GM12878 (cell line): ENCODE measurements at regions not wholly inside any gene's neighbourhood (a gene's known extent, or its start where the extent isn't known, plus 50 kb on each side); places are given as distances from the start of the nearest gene placed in this dataset.

Experiments
- ATAC-seq: fragments of 200-7000 bp; cut with Tn5 transposase; 3 replicates; pipeline ENCODE4 v1.9.1; 2020; ENCODE audit warnings: mild to moderate bottlenecking, moderate library complexity
- BruUV-seq: library from RNA; stranded (reverse); fragments of 400-500 nt; replicated peaks from 2 replicates; lab custom pipeline; 2021; lab: Mats Ljungman, UMichigan
- CTCF ChIA-PET: fragments of 300-600 bp; sonication (Branson Sonifier 250); formaldehyde crosslinking; extraction: SDS; loops from one replicate; lab custom pipeline; 2021; ENCODE audit warnings: inconsistent platforms; lab: Yijun Ruan, JAX
- POLR2A ChIA-PET: fragments of 350-600 bp; formaldehyde crosslinking; extraction: SDS; loops from one replicate; lab custom pipeline; 2021; ENCODE audit warnings: inconsistent platforms; lab: Charles Lee
- RAD21 ChIA-PET: fragments of 300-600 bp; sonication (Branson Sonifier 250); formaldehyde crosslinking; loops from one replicate; lab custom pipeline; 2023; ENCODE audit warnings: antibody characterized with exemption; ENCODE audit not compliant: unreplicated experiment; lab: Charles Lee
- SMC1A ChIA-PET: fragments of 300-600 bp; sonication (Branson Sonifier 250); formaldehyde crosslinking; loops from one replicate; lab custom pipeline; 2023; ENCODE audit not compliant: unreplicated experiment, uncharacterized antibody; lab: Charles Lee
- DNase-seq: peaks from one replicate; pipeline ENCODE4 v3.0.0-alpha.2; 2011; ENCODE audit warnings: low read depth, low spot score
- FAIRE-seq: peaks from 3 replicates; lab custom pipeline; 2011; peaks lifted over from hg19 to GRCh38; lab: Jason Lieb, UNC
- H2AFZ ChIP-seq: 2 replicates; pipeline ENCODE4 v1.6.0; 2011; ENCODE audit warnings: low read depth, low read length, control low read depth; ENCODE audit not compliant: control insufficient read depth
- H3K27ac ChIP-seq: 2 replicates; pipeline ENCODE4 v1.5.1; 2011; ENCODE audit warnings: control low read depth; ENCODE audit not compliant: control insufficient read depth, insufficient read depth
- H3K27me3 ChIP-seq, 2 experiments: replicated peaks in 1 of 2; 2 replicates each; pipeline versions ENCODE4 v1.6.0 to v1.6.1; 2011; ENCODE audit warnings: low read length in 1 of 2; ENCODE audit not compliant: control insufficient read depth in 2 of 2, insufficient read depth in 2 of 2
- H3K36me3 ChIP-seq, 2 experiments: 2 replicates each; pipeline ENCODE4 v1.5.1; 2011; ENCODE audit warnings: low read length in 1 of 2; ENCODE audit not compliant: control insufficient read depth in 2 of 2, insufficient read depth in 2 of 2
- H3K4me1 ChIP-seq: 2 replicates; pipeline ENCODE4 v1.6.1; 2011; ENCODE audit warnings: mild to moderate bottlenecking, low read length, moderate library complexity, mixed read lengths; ENCODE audit not compliant: control insufficient read depth, insufficient read depth
- H3K4me2 ChIP-seq: 2 replicates; pipeline ENCODE4 v1.6.0; 2011; ENCODE audit warnings: control low read depth; ENCODE audit not compliant: control insufficient read depth, insufficient read depth
- H3K4me3 ChIP-seq: fragments of 200-600 bp; sonication (generic); 2 replicates; pipeline ENCODE4 v1.5.1; 2016
- H3K79me2 ChIP-seq: 2 replicates; pipeline ENCODE4 v1.6.0; 2011; ENCODE audit warnings: low read length; ENCODE audit not compliant: control insufficient read depth, insufficient read depth
- H3K9ac ChIP-seq: 2 replicates; pipeline ENCODE4 v1.8.0; 2011; ENCODE audit warnings: low read length, control low read depth, mixed read lengths; ENCODE audit not compliant: control insufficient read depth, insufficient read depth
- H3K9me3 ChIP-seq: replicated peaks from 3 replicates; pipeline ENCODE4 v1.5.1; 2011; ENCODE audit warnings: mild to moderate bottlenecking, low read length; ENCODE audit not compliant: control insufficient read depth, insufficient read depth
- H4K20me1 ChIP-seq: 2 replicates; pipeline ENCODE4 v1.6.0; 2011; ENCODE audit not compliant: control insufficient read depth, insufficient read depth
- CHD2 ChIP-seq: IDR thresholded peaks from 2 replicates; pipeline ENCODE4 v1.6.1; 2011; ENCODE audit warnings: low read depth, low read length, improper control_type of control experiment, borderline replicate concordance
- GATAD2B ChIP-seq: fragments of 450-650 bp; conservative IDR thresholded peaks from 2 replicates; pipeline ENCODE4 v1.6.1; 2017; ENCODE audit warnings: low read depth, mild to moderate bottlenecking, moderate library complexity
- HDAC6 ChIP-seq: fragments of 200-600 bp; sonication (generic); IDR thresholded peaks from one replicate; pipeline ENCODE4 v1.8.0; 2017; ENCODE audit warnings: antibody characterized with exemption; ENCODE audit not compliant: unreplicated experiment
- IRF3 ChIP-seq: fragments of 450-650 bp; IDR thresholded peaks from 2 replicates; pipeline ENCODE4 v1.6.1; 2014; ENCODE audit warnings: mild to moderate bottlenecking
- MEF2B ChIP-seq: fragments of 450-650 bp; IDR thresholded peaks from 2 replicates; pipeline ENCODE4 v1.6.1; 2018; ENCODE audit warnings: mild to moderate bottlenecking, moderate library complexity; ENCODE audit not compliant: partially characterized antibody, poor library complexity, severe bottlenecking
- RELA ChIP-seq: fragments of 450-650 bp; IDR thresholded peaks from 2 replicates; pipeline ENCODE4 v1.8.0; 2014; ENCODE audit warnings: borderline replicate concordance; ENCODE audit not compliant: partially characterized antibody
- ZBTB4 ChIP-seq: fragments of 450-650 bp; formaldehyde crosslinking; IDR thresholded peaks from 2 replicates; pipeline ENCODE4 v1.4.0; 2022; ENCODE audit warnings: mild to moderate bottlenecking, moderate library complexity
- ZNF274 ChIP-seq: IDR thresholded peaks from one replicate; pipeline ENCODE4 v1.8.0; 2011; ENCODE audit not compliant: insufficient read length, insufficient read depth
- WGBS: methylation state at CpG from one replicate; pipeline ENCODE4 v1.1.6; 2016; ENCODE audit warnings: low lambda C conversion rate; ENCODE audit not compliant: insufficient replicate concordance, insufficient coverage; ENCODE audit errors: missing lambda C conversion rate; 5-methylcytosine and 5-hydroxymethylcytosine counted together
- in situ Hi-C: fragments of 300-500 bp; cut with MboI; formaldehyde crosslinking; loops from 9 replicates; pipeline ENCODE4 v1.14.3; 2018; ENCODE audit warnings: mixed read lengths
- intact Hi-C: fragments of 100-400 bp; cut with micrococcal nuclease; formaldehyde crosslinking; loops from one replicate; pipeline ENCODE4 v1.14.2; 2022; ENCODE audit not compliant: unreplicated experiment
- TF ChIP-seq, protein P1 (sequence below): IDR thresholded peaks from 2 replicates; pipeline ENCODE4 v1.6.1; 2011; ENCODE audit warnings: low read depth, low read length, improper control_type of control experiment, borderline replicate concordance
- TF ChIP-seq, protein P2 (sequence below): fragments of 450-650 bp; IDR thresholded peaks from 2 replicates; pipeline ENCODE4 v1.6.1; 2018; ENCODE audit warnings: mild to moderate bottlenecking, low read depth, moderate library complexity; ENCODE audit not compliant: partially characterized antibody
- TF ChIP-seq, protein P3 (sequence below): fragments of 450-650 bp; IDR thresholded peaks from 2 replicates; pipeline ENCODE4 v1.6.1; 2017; ENCODE audit warnings: borderline replicate concordance

DNA sequence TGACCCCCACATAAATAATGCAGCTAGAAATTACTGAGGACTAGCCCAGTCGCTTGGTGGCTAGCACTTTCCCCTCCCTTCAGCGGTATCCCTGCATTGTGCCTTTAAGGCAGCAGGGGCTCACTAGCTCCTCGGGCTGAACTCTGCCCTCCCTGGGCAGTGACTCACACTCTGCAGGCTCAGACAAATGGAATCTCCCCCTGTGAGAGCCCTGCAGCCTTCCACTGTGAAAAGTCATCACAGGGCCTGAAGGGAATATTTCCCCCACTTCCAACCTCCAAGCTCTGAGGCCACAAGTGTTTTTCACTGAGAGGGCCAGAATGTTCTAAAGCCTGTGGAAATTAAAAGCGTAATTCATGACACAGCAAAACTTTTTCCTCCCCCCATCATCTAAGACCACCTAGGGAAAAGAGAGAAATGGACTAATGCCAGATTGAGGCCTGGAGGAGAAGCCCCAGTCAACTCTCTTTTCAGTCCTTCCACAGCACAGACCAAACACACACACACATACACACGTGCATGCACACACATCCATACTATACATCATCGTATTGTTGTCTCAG lies 93.6 kb upstream of the COL1A2 start:
- ATAC-seq = peak; percentile 53
- H3K4me1 ChIP-seq = no peaks in the 10 kb centered on the region
- H3K4me3 ChIP-seq = no peak overlapping the region
- BruUV-seq = no TSS peak
- no peak overlapping the region for H3K9ac ChIP-seq
- no peaks in the 10 kb centered on the region for H3K27me3 ChIP-seq
- in situ Hi-C loops = no loop called here
- CTCF ChIA-PET = no interaction called here
- SMC1A ChIA-PET = interaction anchor here (0.9 kb wide), 1 partner anchor 145 kb away, joined by 3 read pairs; no protein-coding TSS in a partner anchor
- no peak for TF ChIP-seq HDAC6
- TF ChIP-seq ZBTB4 = no peak
- no peak for TF ChIP-seq CHD2
- TF ChIP-seq MEF2B = no peak
- TF ChIP-seq, protein P1, sequence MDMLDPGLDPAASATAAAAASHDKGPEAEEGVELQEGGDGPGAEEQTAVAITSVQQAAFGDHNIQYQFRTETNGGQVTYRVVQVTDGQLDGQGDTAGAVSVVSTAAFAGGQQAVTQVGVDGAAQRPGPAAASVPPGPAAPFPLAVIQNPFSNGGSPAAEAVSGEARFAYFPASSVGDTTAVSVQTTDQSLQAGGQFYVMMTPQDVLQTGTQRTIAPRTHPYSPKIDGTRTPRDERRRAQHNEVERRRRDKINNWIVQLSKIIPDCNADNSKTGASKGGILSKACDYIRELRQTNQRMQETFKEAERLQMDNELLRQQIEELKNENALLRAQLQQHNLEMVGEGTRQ = no peak
- TF ChIP-seq IRF3 = no peak
- no peak for TF ChIP-seq ZNF274
- TF ChIP-seq, protein P2, sequence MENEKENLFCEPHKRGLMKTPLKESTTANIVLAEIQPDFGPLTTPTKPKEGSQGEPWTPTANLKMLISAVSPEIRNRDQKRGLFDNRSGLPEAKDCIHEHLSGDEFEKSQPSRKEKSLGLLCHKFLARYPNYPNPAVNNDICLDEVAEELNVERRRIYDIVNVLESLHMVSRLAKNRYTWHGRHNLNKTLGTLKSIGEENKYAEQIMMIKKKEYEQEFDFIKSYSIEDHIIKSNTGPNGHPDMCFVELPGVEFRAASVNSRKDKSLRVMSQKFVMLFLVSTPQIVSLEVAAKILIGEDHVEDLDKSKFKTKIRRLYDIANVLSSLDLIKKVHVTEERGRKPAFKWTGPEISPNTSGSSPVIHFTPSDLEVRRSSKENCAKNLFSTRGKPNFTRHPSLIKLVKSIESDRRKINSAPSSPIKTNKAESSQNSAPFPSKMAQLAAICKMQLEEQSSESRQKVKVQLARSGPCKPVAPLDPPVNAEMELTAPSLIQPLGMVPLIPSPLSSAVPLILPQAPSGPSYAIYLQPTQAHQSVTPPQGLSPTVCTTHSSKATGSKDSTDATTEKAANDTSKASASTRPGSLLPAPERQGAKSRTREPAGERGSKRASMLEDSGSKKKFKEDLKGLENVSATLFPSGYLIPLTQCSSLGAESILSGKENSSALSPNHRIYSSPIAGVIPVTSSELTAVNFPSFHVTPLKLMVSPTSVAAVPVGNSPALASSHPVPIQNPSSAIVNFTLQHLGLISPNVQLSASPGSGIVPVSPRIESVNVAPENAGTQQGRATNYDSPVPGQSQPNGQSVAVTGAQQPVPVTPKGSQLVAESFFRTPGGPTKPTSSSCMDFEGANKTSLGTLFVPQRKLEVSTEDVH = no peak
- no peak for TF ChIP-seq GATAD2B
- no peak for TF ChIP-seq RELA
- TF ChIP-seq, protein P3, sequence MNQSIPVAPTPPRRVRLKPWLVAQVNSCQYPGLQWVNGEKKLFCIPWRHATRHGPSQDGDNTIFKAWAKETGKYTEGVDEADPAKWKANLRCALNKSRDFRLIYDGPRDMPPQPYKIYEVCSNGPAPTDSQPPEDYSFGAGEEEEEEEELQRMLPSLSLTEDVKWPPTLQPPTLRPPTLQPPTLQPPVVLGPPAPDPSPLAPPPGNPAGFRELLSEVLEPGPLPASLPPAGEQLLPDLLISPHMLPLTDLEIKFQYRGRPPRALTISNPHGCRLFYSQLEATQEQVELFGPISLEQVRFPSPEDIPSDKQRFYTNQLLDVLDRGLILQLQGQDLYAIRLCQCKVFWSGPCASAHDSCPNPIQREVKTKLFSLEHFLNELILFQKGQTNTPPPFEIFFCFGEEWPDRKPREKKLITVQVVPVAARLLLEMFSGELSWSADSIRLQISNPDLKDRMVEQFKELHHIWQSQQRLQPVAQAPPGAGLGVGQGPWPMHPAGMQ = no peak
- TF ChIP-seq, all 136 proteins: peak for 0
- H3K36me3 ChIP-seq = no peaks in the 10 kb centered on the region
- no peaks in the 10 kb centered on the region for H4K20me1 ChIP-seq
- intact Hi-C loops = no loop called here
- H3K27ac ChIP-seq = no peak overlapping the region
- H2AFZ ChIP-seq = no peak overlapping the region
- WGBS = 21% methylated on average over 6 of the region's 6 CpGs
- FAIRE-seq (no peak), DNase-seq (no peak)
- H3K79me2 ChIP-seq = no peaks in the 10 kb centered on the region
- no peak overlapping the region for H3K4me2 ChIP-seq
- ChIA-PET RAD21 (no interaction called here), POLR2A (no interaction called here)
- H3K9me3 ChIP-seq = no peaks in the 10 kb centered on the region
